Astrocyte (in vitro differentiated cells and primary cell): ENCODE measurements at regions not wholly inside any gene's neighbourhood (a gene's known extent, or its start where the extent isn't known, plus 50 kb on each side); places are given as distances from the start of the nearest gene placed in this dataset.

Experiments used
- DNase-seq: peaks from one replicate; pipeline ENCODE4 v3.0.0-alpha.2; 2010; ENCODE audit warnings: low read depth
- FAIRE-seq: peaks from 2 replicates; lab custom pipeline; 2011; peaks lifted over from hg19 to GRCh38; lab: Jason Lieb, UNC
- H2AFZ ChIP-seq: 2 replicates; pipeline ENCODE4 v1.6.0; 2012; ENCODE audit warnings: low read depth, low read length, inconsistent platforms
- H3K27ac ChIP-seq: 2 replicates; pipeline ENCODE4 v1.5.1; 2011; ENCODE audit warnings: low read depth, low read length, inconsistent platforms
- H3K27me3 ChIP-seq: 2 replicates; pipeline ENCODE4 v1.6.0; 2011; ENCODE audit warnings: low read length, inconsistent platforms; ENCODE audit not compliant: insufficient read depth
- H3K36me3 ChIP-seq: 2 replicates; pipeline ENCODE4 v1.5.1; 2011; ENCODE audit warnings: low read length, inconsistent platforms; ENCODE audit not compliant: insufficient read depth
- H3K4me1 ChIP-seq: 2 replicates; pipeline ENCODE4 v1.5.1; 2011; ENCODE audit warnings: low read length, inconsistent platforms; ENCODE audit not compliant: insufficient read depth
- H3K4me2 ChIP-seq: 2 replicates; pipeline ENCODE4 v1.6.0; 2012; ENCODE audit warnings: low read length, inconsistent platforms
- H3K4me3 ChIP-seq: 2 replicates; pipeline ENCODE4 v1.5.1; 2011; ENCODE audit warnings: low read depth, mild to moderate bottlenecking, low read length, inconsistent platforms; ENCODE audit not compliant: insufficient read depth
- H3K79me2 ChIP-seq: 2 replicates; pipeline ENCODE4 v1.6.0; 2012; ENCODE audit warnings: mild to moderate bottlenecking, low read length, inconsistent platforms; ENCODE audit not compliant: insufficient read depth
- H3K9ac ChIP-seq: 2 replicates; pipeline ENCODE4 v1.6.0; 2012; ENCODE audit warnings: mild to moderate bottlenecking, low read length, inconsistent platforms
- H3K9me3 ChIP-seq: 2 replicates; pipeline ENCODE4 v1.5.1; 2012; ENCODE audit warnings: low read depth, mild to moderate bottlenecking, low read length, inconsistent platforms; ENCODE audit not compliant: insufficient read depth
- H4K20me1 ChIP-seq: 2 replicates; pipeline ENCODE4 v1.6.0; 2012; ENCODE audit warnings: low read length, inconsistent platforms; ENCODE audit not compliant: insufficient read depth
- H3K27ac Mint-ChIP-seq: one replicate; pipeline ENCODE4 v1.8.0; 2021; ENCODE audit warnings: mild to moderate bottlenecking, mixed read lengths; ENCODE audit not compliant: unreplicated experiment
- H3K27me3 Mint-ChIP-seq: one replicate; pipeline ENCODE4 v1.8.0; 2021; ENCODE audit warnings: low read depth, mixed read lengths; ENCODE audit not compliant: unreplicated experiment
- H3K36me3 Mint-ChIP-seq: one replicate; pipeline ENCODE4 v1.8.0; 2021; ENCODE audit warnings: low read depth, mixed read lengths; ENCODE audit not compliant: unreplicated experiment
- H3K4me1 Mint-ChIP-seq: one replicate; pipeline ENCODE4 v1.8.0; 2021; ENCODE audit warnings: low read depth, mixed read lengths; ENCODE audit not compliant: unreplicated experiment
- H3K4me3 Mint-ChIP-seq: one replicate; pipeline ENCODE4 v1.8.0; 2021; ENCODE audit warnings: mild to moderate bottlenecking, moderate library complexity, mixed read lengths; ENCODE audit not compliant: unreplicated experiment
- H3K9me3 Mint-ChIP-seq: one replicate; pipeline ENCODE4 v1.8.0; 2021; ENCODE audit warnings: mild to moderate bottlenecking, mixed read lengths; ENCODE audit not compliant: unreplicated experiment
- CTCF ChIP-seq: IDR thresholded peaks from 2 replicates; pipeline ENCODE4 v1.5.1; 2011; ENCODE audit warnings: low read depth, mild to moderate bottlenecking, inconsistent platforms, low read length, moderate library complexity; ENCODE audit not compliant: insufficient read depth
- EZH2 ChIP-seq: IDR thresholded peaks from 2 replicates; pipeline ENCODE4 v1.6.1; 2012; ENCODE audit warnings: mild to moderate bottlenecking, low read length, inconsistent platforms; ENCODE audit not compliant: insufficient read depth

- Histone ChIP-seq H3K9ac (no peak overlapping the region), H2AFZ (no peak overlapping the region), H3K4me2 (no peak overlapping the region), H3K36me3 (no peaks in the 10 kb centered on the region), H3K27ac (no peak overlapping the region), H3K27me3 (no peaks in the 10 kb centered on the region), H3K4me1 (no peaks in the 10 kb centered on the region), H3K9me3 (no peaks in the 10 kb centered on the region), H3K79me2 (no peaks in the 10 kb centered on the region), H3K4me3 (no peak overlapping the region), H4K20me1 (no peaks in the 10 kb centered on the region)
- H3K27me3 Mint-ChIP-seq: no peaks in the 10 kb centered on the region
- no peaks in the 10 kb centered on the region for H3K36me3 Mint-ChIP-seq
- H3K4me1 Mint-ChIP-seq: peaks cover 13% of the 10 kb centered on the region
- peaks cover 5% of the 10 kb centered on the region for H3K9me3 Mint-ChIP-seq
- TF ChIP-seq CTCF (no peak), EZH2 (no peak)
- H3K4me3 Mint-ChIP-seq: no peak overlapping the region
- DNase-seq (peak; percentile 48), FAIRE-seq (no peak)
- no peak overlapping the region for H3K27ac Mint-ChIP-seq
These were observed 264.6 kb downstream of the NUAK1 start for GRCh38 chr12:105874121-105874520.

DNA sequence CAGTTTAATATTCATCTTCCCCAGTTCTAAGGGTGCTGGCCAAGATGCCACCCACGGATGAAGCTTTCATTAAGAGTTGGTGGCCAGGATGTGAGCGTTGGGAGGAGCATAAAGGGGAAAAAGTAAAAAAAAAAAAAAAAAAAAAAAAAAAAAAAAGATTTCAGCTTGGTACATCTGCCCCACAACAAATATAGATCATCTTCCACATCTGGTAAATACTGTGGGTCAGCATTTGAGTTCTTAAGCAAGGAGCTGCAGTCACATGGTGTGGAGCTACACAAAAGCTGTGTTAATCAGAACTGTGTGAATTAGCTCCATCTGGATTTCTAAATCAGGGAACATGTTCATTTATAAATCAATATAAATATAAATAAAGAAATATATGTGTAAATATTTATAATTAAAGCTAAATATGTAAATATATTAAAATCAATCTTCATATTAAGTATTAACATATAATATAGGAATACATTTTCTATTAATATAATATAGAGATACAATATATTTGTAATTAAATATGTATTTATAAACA is 262.3 kb downstream of the NUAK1 start:
- peaks cover 13% of the 10 kb centered on the region for H3K4me1 Mint-ChIP-seq
- no peaks in the 10 kb centered on the region for H3K27me3 Mint-ChIP-seq

More for the DNA sequence above, 262.3 kb downstream of the NUAK1 start:
- Histone ChIP-seq H3K79me2 (no peaks in the 10 kb centered on the region), H3K9me3 (no peaks in the 10 kb centered on the region), H3K4me2 (no peak overlapping the region), H2AFZ (no peak overlapping the region), H3K4me3 (no peak overlapping the region), H3K4me1 (no peaks in the 10 kb centered on the region), H3K27ac (no peak overlapping the region), H3K9ac (no peak overlapping the region), H3K27me3 (no peaks in the 10 kb centered on the region), H4K20me1 (no peaks in the 10 kb centered on the region), H3K36me3 (no peaks in the 10 kb centered on the region)
- DNase-seq: no peak
- no peak for FAIRE-seq
- no peak for TF ChIP-seq EZH2
- no peak for TF ChIP-seq CTCF
- Mint-ChIP-seq H3K9me3 (peaks cover 2% of the 10 kb centered on the region), H3K36me3 (no peaks in the 10 kb centered on the region), H3K4me3 (no peak overlapping the region), H3K27ac (no peak overlapping the region)
